Activated naive CD4-positive, alpha-beta T cell treated with Interleukin-2 at 50 U/mL for 16 hours (primary cell): ENCODE measurements at regions not wholly inside any gene's neighbourhood (a gene's known extent, or its start where the extent isn't known, plus 50 kb on each side); places are given as distances from the start of the nearest gene placed in this dataset.

ENCODE experiments used
- DNase-seq: peaks from one replicate; pipeline ENCODE4 v3.0.0-alpha.2; 2020

GRCh38 chr2:128452536-128453530, 134.2 kb upstream of the HS6ST1 start:
- DNase-seq, result no peak

GRCh38 chr2:128454980-128455720, 136.5 kb upstream of the HS6ST1 start:
- no peak for DNase-seq

- DNase-seq, result no peak
Measured at GRCh38 chr2:128455721-128456050, 137.0 kb upstream of the HS6ST1 start.

- no peak for DNase-seq
Measured at GRCh38 chr2:128456281-128456680, 137.6 kb upstream of the HS6ST1 start.

GRCh38 chr2:128457006-128457604, 138.4 kb upstream of the HS6ST1 start:
- DNase-seq, result no peak

- DNase-seq, result no peak
Measured at GRCh38 chr2:128457716-128458115, 139.0 kb upstream of the HS6ST1 start.

GRCh38 chr2:128458505-128458904, 139.8 kb upstream of the HS6ST1 start:
- no peak for DNase-seq

- DNase-seq, result no peak
Measured at GRCh38 chr2:128464456-128464855, 145.8 kb upstream of the HS6ST1 start.

- no peak for DNase-seq
Measured at GRCh38 chr2:128465246-128466170, 146.8 kb upstream of the HS6ST1 start.

- no peak for DNase-seq
Measured at GRCh38 chr2:128466376-128466775, 147.7 kb upstream of the HS6ST1 start.

GRCh38 chr2:128466776-128467175, 148.1 kb upstream of the HS6ST1 start:
- no peak for DNase-seq

GRCh38 chr2:128467321-128467969, 148.8 kb upstream of the HS6ST1 start:
- DNase-seq, result no peak

GRCh38 chr2:128468186-128468920, 149.7 kb upstream of the HS6ST1 start:
- no peak for DNase-seq

GRCh38 chr2:128469203-128469602, 150.5 kb upstream of the HS6ST1 start:
- no peak for DNase-seq

GRCh38 chr2:128469875-128470274, 151.2 kb upstream of the HS6ST1 start:
- no peak for DNase-seq

GRCh38 chr2:128472789-128473174, 154.1 kb upstream of the HS6ST1 start:
- DNase-seq, result no peak

- no peak for DNase-seq
Measured at GRCh38 chr2:128473175-128474035, 154.7 kb upstream of the HS6ST1 start.

- DNase-seq, result no peak
Measured at GRCh38 chr2:128474036-128474955, 155.6 kb upstream of the HS6ST1 start.

GRCh38 chr2:128474962-128475361, 156.3 kb upstream of the HS6ST1 start:
- no peak for DNase-seq
